Right cardiac atrium (tissue), 5 donors: ENCODE measurements at regions not wholly inside any gene's neighbourhood (a gene's known extent, or its start where the extent isn't known, plus 50 kb on each side); places are given as distances from the start of the nearest gene placed in this dataset.
"Not testable (repeated sequence)": the region's sequence is repeated elsewhere in the genome, so short reads cannot be mapped to it uniquely, and the experiment has no call there.

Experiments
- ATAC-seq, 2 donors: fragments of 200-7000 bp; cut with Tn5 transposase; one replicate each; pipeline versions ENCODE4 v1.8.0 to v1.9.1; 2020; ENCODE audit warnings: moderate library complexity in 2 of 2, mild to moderate bottlenecking in 1 of 2
- DNase-seq, 3 donors: peaks; one replicate each; pipeline ENCODE4 v3.0.0-alpha.2; 2020
- H3K27ac ChIP-seq: one replicate; pipeline ENCODE4 v1.5.1; 2013; ENCODE audit warnings: mild to moderate bottlenecking, low read length, control low read depth, moderate library complexity
- H3K27me3 ChIP-seq: one replicate; pipeline ENCODE4 v1.6.1; 2013; ENCODE audit not compliant: control insufficient read depth, insufficient read depth
- H3K4me1 ChIP-seq: one replicate; pipeline ENCODE4 v1.6.1; 2013; ENCODE audit warnings: low read length; ENCODE audit not compliant: control insufficient read depth, insufficient read depth
- H3K4me3 ChIP-seq: one replicate; pipeline ENCODE4 v1.5.1; 2013; ENCODE audit warnings: low read length, control low read depth
- H3K9me3 ChIP-seq: one replicate; pipeline ENCODE4 v1.6.1; 2013; ENCODE audit warnings: low read length; ENCODE audit not compliant: control insufficient read depth
- WGBS: extraction: QIAGEN DNeasy Blood & Tissue Kit; methylation state at CpG from one replicate; pipeline ENCODE4 v1.1.7; 2013; 5-methylcytosine and 5-hydroxymethylcytosine counted together
- intact Hi-C, 4 donors: fragments of 100-400 bp; cut with DNase I; formaldehyde crosslinking; loops; one replicate each; pipeline versions ENCODE4 v1.11.0 to v1.14.0; 2022 to 2023
- donor health status: healthy with polysubstance abuse.
- donor health status: DM: no; HTN: yes; CAD: no.
- donor health status: DM: no; HTN: no; CAD: no.
- donor health status: DM: no; HTN: yes; CAD: no; lungs with severe emphysema.
- donor health status: DM: yes; HTN: yes; CAD: no.

DNA sequence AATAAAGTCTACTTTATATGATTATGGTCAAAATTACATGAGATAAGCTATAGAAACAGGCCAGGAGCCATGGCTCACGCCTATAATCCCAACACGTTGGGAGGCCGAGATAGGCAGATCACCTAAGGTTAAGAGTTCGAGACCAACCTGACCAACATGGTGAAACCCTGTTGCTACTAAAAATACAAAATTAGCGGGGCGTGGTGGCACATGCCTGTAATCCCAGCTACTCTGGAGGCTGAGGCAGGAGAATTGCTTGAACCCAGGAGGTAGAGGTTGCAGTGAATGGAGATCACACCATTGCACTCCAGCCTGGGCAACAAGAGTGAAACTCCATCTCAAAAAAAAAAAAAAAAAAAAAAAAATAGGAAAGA is 73.1 kb downstream of the EDN1 start:
- intact Hi-C loops, H3K4me3 ChIP-seq, H3K27me3 ChIP-seq, DNase-seq, H3K4me1 ChIP-seq, H3K9me3 ChIP-seq, ATAC-seq, H3K27ac ChIP-seq: not testable (repeated sequence)
- 97% methylated on average over 6 of the region's 6 CpGs for WGBS

DNA sequence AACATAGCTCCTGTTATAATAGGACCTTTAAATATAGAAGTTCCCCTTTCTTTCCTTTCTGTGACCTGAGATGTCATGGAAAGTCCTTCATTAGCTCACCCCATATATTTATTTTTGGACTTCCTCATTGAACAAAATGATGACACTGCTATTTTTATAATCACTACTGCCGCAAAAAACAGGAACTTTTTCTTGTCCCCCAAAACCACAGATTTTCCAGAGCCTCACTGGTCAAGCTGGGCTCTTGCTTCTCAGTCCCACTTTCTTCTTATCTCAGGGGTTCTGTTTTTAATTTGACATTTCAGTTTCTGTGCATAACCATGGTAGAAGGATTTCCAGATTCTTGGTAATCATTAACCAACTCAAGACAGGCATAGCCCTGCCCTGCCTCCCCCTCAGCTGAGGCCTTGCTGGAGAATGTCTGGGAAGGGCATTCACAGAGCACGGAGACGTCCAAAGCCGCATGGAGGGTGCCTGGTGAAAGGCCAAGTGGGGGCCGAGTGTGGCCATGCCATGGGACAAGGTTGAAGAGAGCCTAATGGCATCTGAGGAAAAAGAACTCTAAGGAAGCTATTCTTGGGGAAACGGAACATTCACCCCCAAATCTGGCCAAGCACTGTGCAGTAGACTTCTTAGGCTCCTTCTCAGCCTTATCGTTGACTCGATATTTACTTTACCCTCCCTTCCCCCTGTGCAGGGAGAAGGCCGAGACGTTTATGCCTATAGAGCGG is 73.7 kb downstream of the EDN1 start:
- no peak for DNase-seq
- Histone ChIP-seq H3K27ac (no peak overlapping the region), H3K4me3 (no peak overlapping the region), H3K9me3 (no peaks in the 10 kb centered on the region), H3K4me1 (peaks cover 4% of the 10 kb centered on the region), H3K27me3 (no peaks in the 10 kb centered on the region)
- intact Hi-C loops: no loop called here
- no peak for ATAC-seq
- 89% methylated on average over 11 of the region's 11 CpGs for WGBS

GRCh38 chr6:12364621-12365020 is 74.5 kb downstream of the EDN1 start:
- Histone ChIP-seq H3K9me3 (no peaks in the 10 kb centered on the region), H3K4me3 (no peak overlapping the region), H3K27ac (no peak overlapping the region), H3K4me1 (peaks cover 4% of the 10 kb centered on the region), H3K27me3 (no peaks in the 10 kb centered on the region)
- WGBS: 100% methylated on average over 1 of the region's 1 CpG
- DNase-seq (no peak), ATAC-seq (no peak)
- intact Hi-C loops: no loop called here

GRCh38 chr6:12366731-12367130 is 76.6 kb downstream of the EDN1 start:
- DNase-seq (no peak), ATAC-seq (no peak)
- Histone ChIP-seq H3K4me3 (no peak overlapping the region), H3K9me3 (no peaks in the 10 kb centered on the region), H3K27me3 (no peaks in the 10 kb centered on the region), H3K27ac (no peak overlapping the region), H3K4me1 (peaks cover 4% of the 10 kb centered on the region)
- intact Hi-C loops: no loop called here
- WGBS: 95% methylated on average over 5 of the region's 5 CpGs

DNA sequence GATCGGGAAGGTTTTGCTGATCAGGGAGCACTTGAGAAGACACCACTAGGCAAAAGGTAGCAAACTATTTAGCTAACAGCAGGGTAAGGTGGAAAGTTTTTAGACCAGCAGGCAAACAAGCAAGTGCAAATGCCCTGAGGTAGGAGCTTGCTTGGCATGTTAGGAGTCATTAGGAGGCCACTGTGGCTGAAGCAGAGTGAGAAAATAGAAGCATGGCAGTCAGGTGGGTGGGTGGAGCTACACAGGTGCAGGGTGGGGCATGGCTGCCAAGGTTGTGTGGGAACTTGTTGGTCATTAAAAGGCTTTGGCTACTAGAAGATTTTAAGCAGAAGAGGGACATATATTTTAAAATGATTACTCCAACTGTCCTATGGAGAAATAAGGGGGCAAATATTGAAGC is 77.3 kb downstream of the EDN1 start:
- Histone ChIP-seq H3K4me3 (no peak overlapping the region), H3K27me3 (no peaks in the 10 kb centered on the region), H3K27ac (no peak overlapping the region), H3K9me3 (no peaks in the 10 kb centered on the region), H3K4me1 (peaks cover 4% of the 10 kb centered on the region)
- no peak for ATAC-seq
- DNase-seq: no peak
- intact Hi-C loops: no loop called here
- 98% methylated on average over 1 of the region's 1 CpG for WGBS

GRCh38 chr6:12369355-12369754 is 79.2 kb downstream of the EDN1 start:
- H3K4me1 ChIP-seq: peaks cover 4% of the 10 kb centered on the region
- H3K9me3 ChIP-seq: no peaks in the 10 kb centered on the region
- H3K4me3 ChIP-seq: no peak overlapping the region
- H3K27ac ChIP-seq: no peak overlapping the region
- intact Hi-C loops: no loop called here
- no peaks in the 10 kb centered on the region for H3K27me3 ChIP-seq
- WGBS: 83% methylated on average over 1 of the region's 1 CpG
- ATAC-seq: no peak
- DNase-seq: no peak

GRCh38 chr6:12369781-12370262 is 79.7 kb downstream of the EDN1 start:
- Histone ChIP-seq H3K4me3 (no peak overlapping the region), H3K27me3 (no peaks in the 10 kb centered on the region), H3K4me1 (peaks cover 4% of the 10 kb centered on the region), H3K27ac (no peak overlapping the region), H3K9me3 (no peaks in the 10 kb centered on the region)
- WGBS: 62% methylated on average over 11 of the region's 11 CpGs
- intact Hi-C loops: no loop called here
- ATAC-seq: peak; percentile 36 to 39
- no peak for DNase-seq

- Histone ChIP-seq H3K27me3 (no peaks in the 10 kb centered on the region), H3K27ac (no peak overlapping the region), H3K4me1 (no peaks in the 10 kb centered on the region), H3K4me3 (no peak overlapping the region), H3K9me3 (no peaks in the 10 kb centered on the region)
- ATAC-seq: no peak
- intact Hi-C loops: no loop called here
- no peak for DNase-seq
- 95% methylated on average over 1 of the region's 1 CpG for WGBS
Observed at GRCh38 chr6:12371151-12371550, 81.0 kb downstream of the EDN1 start.

GRCh38 chr6:12371641-12372146 is 81.5 kb downstream of the EDN1 start:
- WGBS: 70% methylated on average over 3 of the region's 3 CpGs
- intact Hi-C loops: no loop called here
- no peaks in the 10 kb centered on the region for H3K27me3 ChIP-seq

GRCh38 chr6:12379181-12379580 is 89.0 kb downstream of the EDN1 start:
- Histone ChIP-seq H3K27me3 (no peaks in the 10 kb centered on the region), H3K27ac (no peak overlapping the region), H3K4me1 (no peaks in the 10 kb centered on the region), H3K4me3 (no peak overlapping the region), H3K9me3 (no peaks in the 10 kb centered on the region)
- DNase-seq (no peak), ATAC-seq (no peak)
- intact Hi-C loops: no loop called here
- 93% methylated on average over 1 of the region's 1 CpG for WGBS

More at GRCh38 chr6:12371641-12372146, 81.5 kb downstream of the EDN1 start:
- Histone ChIP-seq H3K9me3 (no peaks in the 10 kb centered on the region), H3K4me3 (no peak overlapping the region), H3K4me1 (no peaks in the 10 kb centered on the region), H3K27ac (no peak overlapping the region)
- ATAC-seq: no peak
- no peak for DNase-seq

DNA sequence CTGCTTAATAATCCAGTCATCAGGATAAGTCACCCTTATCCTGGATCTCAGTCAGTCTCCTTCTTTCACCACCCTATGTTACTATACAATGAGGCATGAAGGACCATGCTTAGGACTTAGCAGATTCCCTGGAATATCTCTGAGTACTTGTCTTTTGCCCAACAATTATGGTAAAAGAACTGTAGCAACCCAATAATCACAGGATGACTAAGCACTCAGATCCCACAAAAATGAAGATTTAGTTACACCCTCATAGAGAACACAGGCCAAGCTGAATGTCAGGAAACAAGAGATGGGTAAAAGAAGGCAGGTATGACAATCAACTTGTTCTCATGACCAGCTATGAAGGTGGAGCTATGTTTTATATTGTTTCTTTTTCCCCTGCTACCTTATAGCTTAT is 91.4 kb downstream of the EDN1 start:
- no peak for DNase-seq
- H3K4me1 ChIP-seq: no peaks in the 10 kb centered on the region
- ATAC-seq: no peak
- H3K4me3 ChIP-seq: no peak overlapping the region
- H3K27me3 ChIP-seq: no peaks in the 10 kb centered on the region
- intact Hi-C loops: no loop called here
- no peaks in the 10 kb centered on the region for H3K9me3 ChIP-seq
- no peak overlapping the region for H3K27ac ChIP-seq

GRCh38 chr6:12383448-12383847 is 93.3 kb downstream of the EDN1 start:
- DNase-seq (no peak), ATAC-seq (no peak)
- Histone ChIP-seq H3K9me3 (no peaks in the 10 kb centered on the region), H3K4me3 (no peak overlapping the region), H3K4me1 (no peaks in the 10 kb centered on the region), H3K27ac (no peak overlapping the region), H3K27me3 (no peaks in the 10 kb centered on the region)
- WGBS: 49% methylated on average over 3 of the region's 3 CpGs
- intact Hi-C loops: no loop called here
